ENCODE measurements at regions not wholly inside any gene's neighbourhood (a gene's known extent, or its start where the extent isn't known, plus 50 kb on each side); places are given as distances from the start of the nearest gene placed in this dataset.

GRCh38 chr2:6654279-6654678, 211.4 kb downstream of the CMPK2 start:
- TF ChIP-seq POLR2A (IDR thresholded peaks at IDR 0.05; ENCODE audit: low read length), result no peak
- no peak for TF ChIP-seq GATA1 (IDR thresholded peaks at IDR 0.05; ENCODE audit: low read depth, low read length)
